Retinal pigment epithelial cell (primary cell): ENCODE measurements at regions not wholly inside any gene's neighbourhood (a gene's known extent, or its start where the extent isn't known, plus 50 kb on each side); places are given as distances from the start of the nearest gene placed in this dataset.

Experiments used
- DNase-seq: peaks from one replicate; pipeline ENCODE4 v3.0.0-alpha.2; 2010; ENCODE audit warnings: low read depth
- H3K4me3 ChIP-seq: 2 replicates; pipeline ENCODE4 v1.5.1; 2011; ENCODE audit warnings: mild to moderate bottlenecking, low read length, control low read depth, moderate library complexity
- TF ChIP-seq, protein P1 (sequence below): conservative IDR thresholded peaks from 2 replicates; pipeline ENCODE4 v1.5.1; 2011; ENCODE audit warnings: low read depth, low read length, control low read depth, inconsistent platforms

DNA sequence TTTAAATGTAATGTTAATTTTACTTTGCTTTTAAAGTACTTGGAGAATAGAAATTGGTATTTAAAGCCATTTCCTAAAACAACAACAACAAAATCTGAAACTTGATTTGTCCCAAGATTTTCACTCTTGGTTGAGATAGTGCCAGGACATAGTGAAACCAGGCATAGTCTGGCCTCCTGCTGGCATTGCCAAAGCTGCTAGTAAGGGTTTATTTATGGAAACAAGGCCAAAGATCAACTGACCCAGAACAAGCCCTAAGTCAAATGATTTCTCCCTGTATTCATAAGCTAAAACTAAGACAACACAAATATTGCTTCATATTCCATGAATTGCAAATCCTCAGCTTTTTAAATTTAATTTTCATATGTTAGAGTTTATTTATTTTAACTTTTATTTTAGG, 227.5 kb upstream of the FGF13 start:
- TF ChIP-seq, protein P1, sequence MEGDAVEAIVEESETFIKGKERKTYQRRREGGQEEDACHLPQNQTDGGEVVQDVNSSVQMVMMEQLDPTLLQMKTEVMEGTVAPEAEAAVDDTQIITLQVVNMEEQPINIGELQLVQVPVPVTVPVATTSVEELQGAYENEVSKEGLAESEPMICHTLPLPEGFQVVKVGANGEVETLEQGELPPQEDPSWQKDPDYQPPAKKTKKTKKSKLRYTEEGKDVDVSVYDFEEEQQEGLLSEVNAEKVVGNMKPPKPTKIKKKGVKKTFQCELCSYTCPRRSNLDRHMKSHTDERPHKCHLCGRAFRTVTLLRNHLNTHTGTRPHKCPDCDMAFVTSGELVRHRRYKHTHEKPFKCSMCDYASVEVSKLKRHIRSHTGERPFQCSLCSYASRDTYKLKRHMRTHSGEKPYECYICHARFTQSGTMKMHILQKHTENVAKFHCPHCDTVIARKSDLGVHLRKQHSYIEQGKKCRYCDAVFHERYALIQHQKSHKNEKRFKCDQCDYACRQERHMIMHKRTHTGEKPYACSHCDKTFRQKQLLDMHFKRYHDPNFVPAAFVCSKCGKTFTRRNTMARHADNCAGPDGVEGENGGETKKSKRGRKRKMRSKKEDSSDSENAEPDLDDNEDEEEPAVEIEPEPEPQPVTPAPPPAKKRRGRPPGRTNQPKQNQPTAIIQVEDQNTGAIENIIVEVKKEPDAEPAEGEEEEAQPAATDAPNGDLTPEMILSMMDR = no peak
- DNase-seq = no peak
- H3K4me3 ChIP-seq = no peak overlapping the region

DNA sequence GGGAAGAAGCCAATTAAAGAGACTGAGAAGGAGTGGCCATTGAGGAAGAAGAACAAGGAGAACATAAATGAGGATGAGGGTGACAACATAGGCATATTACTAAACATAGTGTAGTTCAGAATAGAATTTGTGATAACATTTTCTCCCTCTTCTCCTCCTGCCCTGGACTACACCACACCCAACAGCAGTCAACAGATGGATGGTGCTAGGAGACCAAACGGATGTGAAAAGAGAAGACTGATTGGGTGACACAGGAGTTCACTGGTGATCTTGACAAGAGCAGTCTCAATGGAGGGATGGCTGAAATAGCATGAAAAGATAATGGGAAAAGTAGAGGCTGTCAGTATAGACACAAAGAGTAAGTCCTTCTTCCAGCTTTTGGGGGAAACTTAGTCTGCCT, 226.5 kb upstream of the FGF13 start:
- H3K4me3 ChIP-seq = no peak overlapping the region
- no peak for DNase-seq
- TF ChIP-seq, protein P1 = no peak

DNA sequence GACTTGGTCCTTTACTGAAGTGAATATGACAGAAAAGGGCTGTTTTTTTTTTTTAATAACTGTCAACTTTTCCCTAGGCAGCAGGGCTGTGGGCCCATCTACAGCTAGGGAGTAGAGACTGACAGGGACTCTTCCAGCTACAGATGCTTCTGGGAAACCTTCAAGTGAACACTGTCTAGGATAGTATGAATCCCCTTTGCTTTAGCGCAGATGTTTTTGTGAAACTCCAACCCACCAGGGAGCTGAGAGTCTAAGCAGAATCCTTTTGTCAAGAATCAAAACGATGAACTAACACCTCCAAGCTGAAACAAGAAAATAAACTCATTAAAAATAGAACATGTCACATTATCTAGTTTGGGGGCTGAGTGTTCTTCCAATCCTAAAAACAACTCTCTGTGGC, 219.7 kb upstream of the FGF13 start:
- TF ChIP-seq, protein P1 = no peak
- DNase-seq = no peak
- no peak overlapping the region for H3K4me3 ChIP-seq

DNA sequence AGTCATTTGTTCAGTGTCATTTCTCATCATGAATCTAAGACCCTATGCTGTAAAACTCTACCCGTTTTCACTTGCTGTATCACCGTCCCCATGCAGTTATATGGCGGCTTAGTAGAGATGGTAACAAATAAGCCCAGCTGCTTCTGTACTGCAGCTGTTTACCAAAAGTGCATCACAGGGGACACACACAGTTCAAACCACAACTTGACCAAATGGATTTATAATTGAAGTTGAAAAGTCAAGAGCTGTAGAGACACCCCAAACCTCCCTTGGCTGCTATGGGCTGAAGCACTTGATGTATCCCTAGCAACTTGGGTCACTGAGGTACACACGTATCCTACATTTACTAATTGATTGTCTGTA, 219.0 kb upstream of the FGF13 start:
- DNase-seq = no peak
- TF ChIP-seq, protein P1 = no peak
- H3K4me3 ChIP-seq = no peak overlapping the region

DNA sequence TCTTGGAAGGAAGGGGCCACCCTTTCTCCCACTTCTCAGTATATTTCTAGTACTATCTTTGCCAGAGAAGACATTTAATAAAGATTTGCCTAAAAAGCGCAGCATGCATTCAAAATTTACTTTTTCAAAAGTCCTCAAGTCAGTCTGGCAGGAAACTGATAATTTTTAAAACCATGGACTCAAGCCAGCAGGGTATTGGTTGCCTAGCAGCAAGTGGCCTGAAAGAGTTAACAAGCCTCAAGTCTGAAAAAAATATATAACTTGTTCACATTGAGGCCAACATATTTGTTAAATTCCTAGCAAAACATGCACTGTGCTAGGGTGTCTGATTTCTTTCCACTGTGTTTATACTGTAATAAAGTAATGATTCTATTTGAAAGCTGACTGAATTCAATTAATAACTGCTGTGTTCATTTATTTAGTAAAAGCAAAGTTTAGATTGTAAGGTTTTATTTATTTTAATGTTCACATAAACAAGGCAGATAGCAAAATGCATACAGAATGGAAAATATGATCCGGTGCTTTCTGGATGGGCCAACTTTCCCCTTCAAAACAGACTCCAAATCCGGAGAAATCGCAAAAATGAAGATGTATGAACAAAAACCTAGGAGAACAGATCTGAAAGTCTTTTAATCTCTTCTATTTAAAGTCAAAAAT, 218.5 kb upstream of the FGF13 start:
- DNase-seq = no peak

DNA sequence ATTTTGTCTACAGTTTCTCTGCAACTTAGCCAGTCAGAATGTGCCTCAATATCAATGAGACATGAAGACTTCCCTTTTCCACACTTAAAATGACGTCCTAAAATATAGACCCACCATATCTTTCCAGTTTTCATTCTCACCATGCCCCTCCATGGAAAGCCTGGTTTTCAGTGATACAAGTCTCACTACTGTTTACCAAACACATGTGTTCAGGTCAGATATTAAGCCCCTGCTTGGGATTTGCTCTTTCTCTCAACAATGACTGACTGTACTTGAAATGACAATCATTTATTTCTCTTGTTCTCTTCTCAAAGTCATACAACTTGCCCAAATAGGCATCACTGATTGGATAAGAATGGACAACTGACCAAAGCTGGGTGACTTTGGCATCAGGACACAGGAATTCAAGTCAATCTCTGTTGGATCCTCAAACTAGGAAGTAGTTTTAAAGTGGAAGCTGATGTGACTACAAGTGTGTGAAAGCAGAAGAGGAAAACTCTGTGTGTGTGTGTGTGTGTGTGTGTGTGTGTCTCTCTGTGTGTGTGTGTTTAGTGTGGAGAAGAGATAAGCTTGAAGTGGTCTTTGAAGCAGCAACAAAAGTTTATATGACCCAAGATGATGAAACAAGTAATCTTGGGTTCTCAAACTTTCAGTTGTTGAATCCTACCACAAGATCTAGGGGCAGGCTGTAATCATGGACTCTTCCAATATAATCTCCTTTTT, 217.4 kb upstream of the FGF13 start:
- H3K4me3 ChIP-seq = no peak overlapping the region
- TF ChIP-seq, protein P1 = no peak
- DNase-seq = no peak

More for the DNA sequence above, 218.5 kb upstream of the FGF13 start:
- TF ChIP-seq, protein P1 = no peak
- no peak overlapping the region for H3K4me3 ChIP-seq

DNA sequence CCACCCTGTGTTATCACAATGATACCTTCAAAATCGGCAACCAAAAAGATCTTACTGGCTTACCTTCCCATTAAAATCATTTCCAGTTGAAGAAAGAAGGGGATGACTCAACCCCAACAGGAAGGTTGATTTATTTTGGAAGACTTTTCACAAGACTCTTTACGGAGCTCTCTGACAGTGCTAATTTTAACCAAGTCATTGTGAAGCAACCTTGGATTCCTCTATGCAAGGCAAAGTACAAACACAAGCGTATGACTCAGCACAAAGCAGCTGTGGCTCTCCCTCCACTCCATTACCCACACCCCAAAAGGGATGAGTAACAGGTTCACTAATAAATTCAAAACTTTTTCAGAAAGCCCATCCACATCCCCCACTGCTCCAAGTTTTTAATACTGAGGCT, 213.8 kb upstream of the FGF13 start:
- H3K4me3 ChIP-seq = no peak overlapping the region
- no peak for DNase-seq
- TF ChIP-seq, protein P1 = no peak
